GM19324 (cell line): ENCODE measurements at regions not wholly inside any gene's neighbourhood (a gene's known extent, or its start where the extent isn't known, plus 50 kb on each side); places are given as distances from the start of the nearest gene placed in this dataset.

Source experiments
- ATAC-seq: cut with Tn5 transposase; IDR thresholded peaks from one replicate; pipeline ENCODE4 v1.9.1; 2021; ENCODE audit warnings: mild to moderate bottlenecking, moderate library complexity; ENCODE audit not compliant: unreplicated experiment, low FRiP score

- ATAC-seq: no peak
These were observed 214.2 kb downstream of the HAUS1 start for GRCh38 chr18:46318356-46318755.

- ATAC-seq: no peak
These were observed 215.6 kb downstream of the HAUS1 start for GRCh38 chr18:46319783-46320182.

GRCh38 chr18:46320297-46320696 is 216.1 kb downstream of the HAUS1 start:
- ATAC-seq: no peak

GRCh38 chr18:46320928-46321711 is 216.9 kb downstream of the HAUS1 start:
- no peak for ATAC-seq

GRCh38 chr18:46321955-46322354 is 217.8 kb downstream of the HAUS1 start:
- ATAC-seq: no peak

GRCh38 chr18:46322411-46322891 is 218.3 kb downstream of the HAUS1 start:
- ATAC-seq: no peak

GRCh38 chr18:46322941-46323340 is 218.8 kb downstream of the HAUS1 start:
- ATAC-seq: no peak

- no peak for ATAC-seq
These were observed 220.1 kb downstream of the HAUS1 start for GRCh38 chr18:46324087-46324955.

GRCh38 chr18:46325895-46326294 is 221.7 kb downstream of the HAUS1 start:
- no peak for ATAC-seq

- ATAC-seq: no peak
These were observed 225.6 kb downstream of the HAUS1 start for GRCh38 chr18:46329736-46330246.

GRCh38 chr18:46331316-46331715 is 227.1 kb downstream of the HAUS1 start:
- ATAC-seq: no peak

- ATAC-seq: no peak
These were observed 228.2 kb downstream of the HAUS1 start for GRCh38 chr18:46332286-46332801.

- ATAC-seq: no peak
These were observed 228.7 kb downstream of the HAUS1 start for GRCh38 chr18:46332921-46333341.

- ATAC-seq: no peak
These were observed 229.4 kb downstream of the HAUS1 start for GRCh38 chr18:46333431-46334135.

GRCh38 chr18:46334868-46335281 is 230.7 kb downstream of the HAUS1 start:
- ATAC-seq: no peak

GRCh38 chr18:46335534-46336101 is 231.4 kb downstream of the HAUS1 start:
- ATAC-seq: no peak

- no peak for ATAC-seq
These were observed 232.3 kb downstream of the HAUS1 start for GRCh38 chr18:46336278-46337111.

GRCh38 chr18:46337271-46337670 is 233.1 kb downstream of the HAUS1 start:
- no peak for ATAC-seq

GRCh38 chr18:46338205-46338604 is 234.0 kb downstream of the HAUS1 start:
- no peak for ATAC-seq
